ENCODE measurements at regions not wholly inside any gene's neighbourhood (a gene's known extent, or its start where the extent isn't known, plus 50 kb on each side); places are given as distances from the start of the nearest gene placed in this dataset.

DNA sequence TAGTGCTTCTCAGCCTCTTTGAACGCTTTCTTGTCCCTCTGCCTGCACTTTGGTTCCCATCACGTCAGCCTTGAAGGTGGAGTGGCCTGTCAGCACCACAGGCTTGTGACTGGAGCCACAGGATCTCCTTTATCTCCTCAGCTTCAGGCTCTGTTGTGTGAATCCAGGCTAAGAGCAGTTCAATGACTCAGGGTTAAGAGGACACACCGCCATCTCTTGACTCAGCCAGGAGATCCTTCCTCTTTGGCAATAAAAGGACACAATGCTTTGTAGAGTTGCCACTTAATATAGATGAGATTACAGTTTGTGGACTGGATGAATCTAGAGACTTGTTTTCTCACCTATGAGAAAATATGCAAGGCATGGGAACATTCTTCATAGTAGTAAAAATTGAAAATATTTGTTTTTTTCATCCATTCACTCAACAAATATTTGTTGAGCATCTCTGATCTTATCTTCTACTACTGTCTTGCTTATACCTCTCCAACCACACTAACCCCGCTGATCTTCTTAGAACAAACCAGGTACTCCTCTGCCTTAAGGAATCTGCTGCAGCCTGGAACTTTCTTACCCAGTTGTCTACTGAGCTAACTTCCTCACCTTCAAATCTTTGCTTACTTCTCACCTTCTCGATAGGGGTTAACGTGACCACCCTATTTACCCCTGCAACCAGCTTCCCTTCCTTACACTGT, 62.3 kb downstream of the UCHL1 start:
- no peak for DNase-seq (ENCODE audit: low spot score)

DNA sequence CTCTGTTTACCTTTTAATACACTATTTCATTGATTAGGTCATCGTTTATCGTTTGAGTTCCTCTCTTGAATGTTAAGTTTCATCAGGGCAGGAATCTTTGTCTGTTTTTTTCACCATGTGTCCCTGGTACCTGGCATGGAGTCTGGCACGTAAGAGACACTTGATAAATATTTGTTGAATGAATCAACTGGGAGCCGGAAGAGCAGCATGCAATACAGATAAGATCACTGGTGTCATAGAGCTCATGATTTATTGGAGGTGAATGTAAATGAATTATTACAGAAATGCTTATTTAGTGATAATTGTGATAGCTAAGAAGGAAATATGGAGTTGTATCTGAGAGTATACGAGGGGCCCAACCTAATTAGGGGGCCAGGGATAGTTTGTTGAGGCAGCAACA, 62.8 kb downstream of the UCHL1 start:
- no peak for DNase-seq (ENCODE audit: low spot score)

DNA sequence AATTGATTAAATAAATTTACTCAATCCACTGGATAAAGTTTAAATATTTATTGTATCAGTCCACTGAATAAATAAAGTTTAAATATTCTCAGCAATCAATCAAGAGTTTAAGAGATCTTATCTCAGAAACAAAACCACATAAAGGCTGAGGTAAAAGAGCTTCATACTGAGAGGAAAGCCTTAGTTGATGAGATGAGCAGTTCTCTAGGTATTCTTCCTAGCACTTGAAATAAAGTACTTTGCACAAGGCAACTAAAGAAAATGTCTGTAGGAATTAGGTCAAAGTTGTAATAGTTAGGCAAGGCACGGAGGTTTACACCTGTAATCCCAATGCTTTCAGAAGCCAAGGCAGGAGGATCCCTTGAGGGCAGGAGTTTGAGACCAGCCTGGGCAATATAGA, 63.5 kb downstream of the UCHL1 start:
- DNase-seq (ENCODE audit: low spot score), result no peak

DNA sequence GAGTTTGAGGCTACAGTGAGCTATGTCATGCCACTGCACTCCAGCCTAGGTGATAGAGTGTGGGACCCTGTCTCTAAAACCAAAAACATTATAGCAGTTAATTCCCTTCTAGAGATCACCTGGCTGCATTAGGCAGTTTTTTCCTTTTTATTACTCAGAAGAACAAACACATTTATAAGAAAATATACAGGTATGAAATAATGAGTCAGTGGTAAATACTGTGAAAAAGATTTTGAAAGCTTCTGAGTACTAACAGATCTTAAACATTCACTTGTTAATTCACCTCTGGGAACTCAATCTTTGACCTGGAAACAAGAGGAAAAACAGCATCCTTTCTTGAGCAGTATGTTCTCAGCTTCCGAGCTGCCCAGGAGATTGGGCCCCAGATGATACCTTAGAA, 64.1 kb downstream of the UCHL1 start:
- no peak for DNase-seq (ENCODE audit: low spot score)

DNA sequence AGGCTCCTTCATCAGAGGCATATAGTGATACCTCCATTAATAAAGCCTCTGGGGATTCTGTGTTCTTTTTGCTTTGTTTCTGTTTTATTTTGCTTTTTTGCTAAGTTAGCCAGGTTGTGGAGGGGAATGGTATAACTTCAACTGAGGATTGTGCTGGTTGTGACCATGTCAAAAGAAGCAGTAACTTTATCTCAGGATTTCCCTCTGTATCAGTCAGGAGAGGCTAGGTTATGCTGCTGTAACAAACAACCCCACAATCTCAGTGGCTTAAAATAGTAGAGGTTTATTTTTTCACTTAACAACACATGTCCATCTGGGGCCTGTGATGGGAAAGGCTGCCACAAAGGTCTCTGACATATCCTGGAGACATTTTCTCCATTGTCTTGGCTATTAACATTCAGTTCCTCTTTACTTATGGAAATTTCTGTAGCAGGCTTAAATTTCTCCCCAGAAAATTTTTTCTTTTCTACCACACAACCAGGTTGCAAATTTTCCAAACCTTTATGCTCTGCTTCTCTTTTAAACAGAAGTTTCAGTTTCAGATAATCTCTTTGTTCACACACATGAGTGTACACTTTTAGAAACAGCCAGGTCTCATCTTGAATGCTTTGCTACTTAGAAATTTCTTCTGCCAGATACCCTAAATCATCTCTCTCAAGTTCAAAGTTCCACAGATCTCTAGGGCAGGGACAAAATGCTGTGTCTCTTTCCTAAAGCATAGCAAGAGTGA, 64.7 kb downstream of the UCHL1 start:
- no peak for DNase-seq (ENCODE audit: low spot score)

GRCh38 chr4:41322617-41323016, 65.9 kb downstream of the UCHL1 start:
- no peak for DNase-seq (ENCODE audit: low spot score)

DNA sequence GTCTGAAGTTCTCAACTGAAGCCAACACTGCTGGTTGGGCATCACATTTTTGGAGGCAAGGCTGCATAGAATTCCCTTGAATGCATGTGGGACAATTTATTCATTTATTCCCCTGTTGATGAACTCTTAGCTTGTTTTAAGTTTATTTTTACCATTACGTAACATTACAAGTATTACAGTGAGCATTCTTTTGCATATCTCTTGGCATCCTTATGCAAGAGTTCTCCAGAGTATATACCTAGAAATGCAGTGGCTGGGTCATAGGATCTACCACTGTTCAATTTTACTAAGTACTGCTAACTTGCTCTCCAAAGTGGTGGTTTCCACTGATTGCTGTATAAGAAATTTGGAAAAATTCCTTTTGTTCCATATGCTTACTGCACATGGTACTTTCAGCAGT, 66.5 kb downstream of the UCHL1 start:
- DNase-seq (ENCODE audit: low spot score), result no peak

- no peak for DNase-seq (ENCODE audit: low spot score)
Observed at GRCh38 chr4:41323706-41324105, 67.0 kb downstream of the UCHL1 start.

DNA sequence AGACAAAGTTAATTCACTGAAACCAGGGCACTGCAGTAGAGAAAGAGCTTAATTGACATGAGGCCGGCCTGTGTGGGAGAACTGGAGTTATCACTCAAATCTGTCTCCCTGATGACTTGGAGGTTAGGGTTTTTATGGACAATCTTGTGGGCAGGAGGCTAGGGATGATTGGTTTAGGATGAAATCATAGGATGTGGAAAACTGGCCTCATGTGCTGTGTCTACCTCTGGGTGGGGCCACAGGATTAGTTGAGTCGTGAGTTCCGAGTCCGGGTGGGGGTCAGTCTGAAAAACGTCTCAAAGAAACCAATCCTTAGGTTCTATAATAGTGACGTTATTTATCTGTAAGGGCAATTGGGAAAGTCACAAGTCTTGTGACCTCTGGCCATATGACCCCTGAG, 68.1 kb downstream of the UCHL1 start:
- no peak for DNase-seq (ENCODE audit: low spot score)

DNA sequence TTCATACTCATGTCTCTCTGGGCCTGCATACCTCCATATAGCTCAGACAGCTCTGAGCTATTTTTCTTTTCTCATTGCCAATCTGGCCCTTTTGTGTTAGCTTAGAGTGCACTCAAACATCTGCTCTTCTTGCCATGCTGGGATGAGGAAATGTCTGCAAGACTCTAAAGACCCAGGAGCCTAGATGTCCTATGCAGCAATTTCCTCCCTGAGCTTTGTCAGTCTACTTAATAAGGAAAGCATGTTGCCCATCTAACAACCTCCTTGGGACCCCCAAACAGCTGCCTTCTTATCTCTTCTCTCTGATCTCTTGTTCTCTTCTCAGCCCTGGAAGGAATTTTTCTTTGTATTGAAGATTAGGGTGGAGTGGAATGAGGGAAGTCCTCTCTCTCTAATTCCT, 69.2 kb downstream of the UCHL1 start:
- no peak for DNase-seq (ENCODE audit: low spot score)

DNA sequence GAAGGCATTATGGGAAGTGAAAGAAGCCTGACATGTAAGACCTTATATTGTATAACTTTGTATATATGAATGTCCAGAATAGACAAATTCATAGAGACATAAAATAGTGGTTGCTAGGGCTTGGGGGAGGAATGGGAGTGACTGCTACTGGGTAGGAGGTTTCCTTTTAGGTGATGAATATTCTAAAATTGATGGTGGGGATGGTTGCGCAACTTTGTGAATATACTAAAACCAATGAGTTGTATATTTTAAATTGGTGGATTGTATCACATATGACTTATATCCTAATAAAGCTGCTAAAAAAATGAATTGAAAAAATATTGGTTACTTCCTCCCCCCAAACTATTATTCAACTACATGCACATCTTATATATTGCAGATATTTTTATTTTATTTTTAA, 70.0 kb downstream of the UCHL1 start:
- DNase-seq (ENCODE audit: low spot score), result no peak

DNA sequence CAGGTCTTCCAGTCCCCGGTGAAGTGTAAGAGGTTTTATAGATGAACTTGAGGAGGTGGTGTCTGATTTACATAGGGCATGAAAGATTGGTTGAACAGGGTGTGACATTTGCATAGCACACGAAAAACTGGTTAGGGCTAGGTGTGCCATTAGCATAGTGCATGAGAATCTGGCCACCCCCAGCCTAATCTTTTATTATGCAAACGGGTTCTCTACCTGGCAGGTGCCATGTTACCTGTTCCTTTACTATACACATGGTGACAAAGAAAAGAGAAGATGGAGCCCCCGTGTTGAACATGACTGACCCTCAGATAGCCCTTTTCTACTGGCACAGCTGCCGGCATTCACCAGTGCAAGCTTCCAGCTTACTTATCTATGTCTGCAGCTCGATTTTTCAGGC, 71.0 kb downstream of the UCHL1 start:
- no peak for DNase-seq (ENCODE audit: low spot score)

GRCh38 chr4:41329361-41329760, 72.6 kb downstream of the UCHL1 start:
- DNase-seq (ENCODE audit: low spot score), result no peak

DNA sequence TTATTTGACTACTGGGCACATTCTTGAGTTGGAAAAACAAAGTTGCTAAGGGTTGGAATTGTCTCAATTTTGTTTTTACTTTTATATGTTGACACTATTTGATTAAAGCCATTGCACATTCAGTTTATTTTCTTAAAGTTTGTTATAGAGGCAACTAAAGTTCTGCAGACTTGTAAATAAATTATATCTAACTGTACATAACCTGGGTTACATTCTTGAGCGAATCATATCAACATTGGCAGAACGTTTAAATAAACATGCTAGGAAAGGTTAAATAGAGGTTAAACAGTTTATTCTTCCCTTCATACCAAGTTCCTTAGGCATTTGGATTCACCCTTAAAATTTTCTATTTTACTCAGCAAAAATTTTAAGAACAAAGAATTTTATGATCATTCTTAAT, 74.5 kb downstream of the UCHL1 start:
- no peak for DNase-seq (ENCODE audit: low spot score)

- DNase-seq (ENCODE audit: low spot score), result no peak
Observed at GRCh38 chr4:41332510-41333054, 75.9 kb downstream of the UCHL1 start.

- DNase-seq (ENCODE audit: low spot score), result no peak
Observed at GRCh38 chr4:41334182-41334581, 77.5 kb downstream of the UCHL1 start.

DNA sequence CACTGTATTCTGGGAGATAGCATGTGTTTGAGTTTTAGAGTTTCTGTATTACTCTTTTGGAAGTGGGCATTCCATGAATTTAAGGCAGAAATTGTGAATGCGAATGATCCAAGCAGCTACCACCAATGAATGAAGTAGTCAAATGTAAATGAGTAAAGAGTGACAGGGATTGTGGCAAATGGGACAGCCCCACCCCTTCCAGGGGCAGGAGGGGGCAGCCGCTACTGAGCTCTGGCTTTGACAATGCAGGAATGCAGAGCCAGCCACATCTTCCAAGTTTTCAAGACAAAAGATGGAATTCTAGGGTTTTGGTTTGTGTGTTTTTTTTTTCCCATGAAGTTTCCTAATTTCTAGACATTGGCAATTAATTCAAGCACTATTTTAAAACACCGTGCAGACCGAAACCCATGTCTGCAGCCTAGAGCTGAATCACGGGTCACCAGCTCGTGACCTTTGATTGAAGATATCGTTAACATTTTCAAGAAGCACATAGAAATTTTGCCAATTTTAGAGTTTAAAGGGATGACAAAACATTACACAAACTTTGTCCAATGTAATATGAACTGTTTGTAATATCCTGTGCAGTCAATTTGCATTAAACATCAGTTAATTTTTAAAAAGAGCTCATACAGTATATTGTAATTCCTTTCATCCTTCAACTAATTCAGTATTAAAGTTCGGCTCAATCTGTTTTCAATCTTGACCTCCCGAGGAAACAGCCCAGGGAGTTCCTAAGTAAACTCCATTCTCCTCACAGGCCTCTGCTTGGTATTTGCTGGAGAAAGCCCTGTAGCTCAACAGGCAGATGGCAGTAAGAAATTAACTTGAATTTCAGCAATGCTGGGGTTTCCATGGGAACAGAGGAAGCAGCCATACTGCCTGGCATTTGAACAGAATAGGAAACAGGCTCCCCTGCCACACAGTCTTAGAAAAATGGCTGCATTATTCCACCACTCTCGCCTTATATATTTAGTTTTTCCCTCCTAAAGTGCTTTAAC, 83.4 kb downstream of the UCHL1 start:
- DNase-seq (ENCODE audit: low spot score), result peak; percentile 44

DNA sequence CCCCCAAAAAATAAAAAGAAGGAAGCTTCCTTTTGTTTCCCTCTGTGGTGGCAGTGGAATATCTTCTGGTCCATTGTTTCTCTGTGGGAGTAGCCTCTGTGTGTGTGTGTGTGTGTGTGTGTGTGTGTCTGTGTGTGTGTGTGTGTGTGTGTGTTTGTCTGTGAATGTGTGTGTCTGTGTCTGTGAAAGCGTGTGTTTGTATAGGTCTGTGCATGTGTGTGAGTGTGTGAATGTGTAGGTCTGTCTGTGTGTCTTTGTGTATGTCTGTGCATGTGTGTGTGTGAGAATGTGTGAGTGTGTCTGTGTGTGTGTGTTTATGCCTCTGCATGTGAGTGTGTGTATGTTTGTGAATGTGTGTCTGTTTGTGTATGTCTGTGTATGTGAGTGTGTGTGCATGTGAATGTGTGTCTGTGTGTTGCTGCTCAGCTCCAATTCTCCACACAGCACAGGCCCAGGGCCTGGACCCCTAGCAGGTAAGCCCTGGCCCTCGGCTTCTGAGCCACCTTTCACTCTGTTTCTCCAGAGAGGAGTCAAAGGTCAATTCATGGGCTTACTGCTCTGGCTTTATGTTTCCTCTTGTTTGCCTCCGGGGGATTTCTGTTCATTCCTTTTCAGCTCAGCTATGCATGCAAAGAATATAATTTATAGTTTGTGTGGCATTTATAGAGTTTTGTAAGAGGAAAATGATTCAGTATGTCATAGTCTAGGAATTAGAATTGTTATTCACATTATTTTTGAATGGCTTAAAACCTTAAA, 89.8 kb downstream of the UCHL1 start:
- no peak for DNase-seq (ENCODE audit: low spot score)

- no peak for DNase-seq (ENCODE audit: low spot score)
Observed at GRCh38 chr4:41349021-41349420, 92.3 kb downstream of the UCHL1 start.

GRCh38 chr4:41358647-41359421, 102.1 kb downstream of the UCHL1 start:
- DNase-seq (ENCODE audit: low spot score), result peak; percentile 59

DNA sequence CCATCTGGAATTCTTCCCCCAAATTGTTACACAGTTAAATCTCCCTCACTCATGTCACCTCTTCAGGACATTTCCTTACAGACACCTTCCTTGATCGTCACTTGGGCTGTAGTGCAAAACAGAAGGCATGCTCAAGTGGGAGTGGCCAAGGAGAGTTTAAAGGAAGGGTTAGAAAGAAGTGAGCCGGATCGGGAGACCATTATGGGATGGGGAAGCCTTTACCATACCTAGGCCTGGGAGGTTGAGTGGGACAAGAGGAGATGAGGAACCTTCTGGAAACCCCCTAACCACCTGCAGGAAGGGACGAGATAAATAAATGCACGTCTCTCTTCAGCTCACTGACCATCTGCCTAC, 102.7 kb downstream of the UCHL1 start:
- DNase-seq (ENCODE audit: low spot score), result no peak

Data from D341Med (cell line).